ENCODE measurements at regions not wholly inside any gene's neighbourhood (a gene's known extent, or its start where the extent isn't known, plus 50 kb on each side); places are given as distances from the start of the nearest gene placed in this dataset.
"Not testable (repeated sequence)": the region's sequence is repeated elsewhere in the genome, so short reads cannot be mapped to it uniquely, and the experiment has no call there.

DNA sequence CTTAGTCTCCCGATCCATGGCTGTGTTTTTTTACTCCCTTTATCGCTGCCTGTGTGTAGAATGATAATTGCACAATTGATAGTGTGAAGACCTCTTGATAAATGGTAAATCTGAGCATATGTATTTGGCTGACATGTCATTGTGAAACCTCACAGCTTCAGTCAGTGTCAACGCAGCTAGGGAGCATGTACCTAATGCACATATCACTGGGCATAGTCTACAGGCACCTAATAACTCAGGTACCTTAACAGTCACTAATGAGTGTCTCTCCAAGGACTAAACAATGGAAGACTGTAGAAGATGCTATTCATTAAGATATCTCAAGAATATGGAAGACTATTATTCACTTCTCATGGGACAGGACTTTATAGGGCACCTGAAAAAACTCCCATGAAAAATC is 101.0 kb upstream of the PTPN20 start:
- DNase-seq, result not testable (repeated sequence)

DNA sequence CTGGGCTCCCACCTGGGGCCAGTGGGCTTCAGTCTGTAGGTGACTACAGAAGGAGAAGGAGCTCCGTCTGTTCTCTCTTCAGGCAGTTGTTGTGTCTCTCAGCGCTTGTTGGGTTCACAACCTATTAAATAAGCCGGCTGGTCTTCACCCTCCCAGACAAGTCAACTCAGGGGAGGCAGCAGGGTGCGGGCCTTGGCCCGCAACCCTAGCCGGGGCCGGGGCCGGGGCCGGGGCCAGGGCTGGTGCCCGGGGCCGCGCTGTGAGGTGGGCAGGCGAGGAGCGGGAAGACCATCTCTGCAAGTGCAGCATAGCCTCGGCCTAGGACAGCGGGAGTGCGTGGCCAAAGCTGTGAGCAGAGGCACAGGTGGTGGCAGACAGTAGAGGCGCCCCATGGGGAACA is 95.1 kb upstream of the PTPN20 start:
- not testable (repeated sequence) for DNase-seq

DNA sequence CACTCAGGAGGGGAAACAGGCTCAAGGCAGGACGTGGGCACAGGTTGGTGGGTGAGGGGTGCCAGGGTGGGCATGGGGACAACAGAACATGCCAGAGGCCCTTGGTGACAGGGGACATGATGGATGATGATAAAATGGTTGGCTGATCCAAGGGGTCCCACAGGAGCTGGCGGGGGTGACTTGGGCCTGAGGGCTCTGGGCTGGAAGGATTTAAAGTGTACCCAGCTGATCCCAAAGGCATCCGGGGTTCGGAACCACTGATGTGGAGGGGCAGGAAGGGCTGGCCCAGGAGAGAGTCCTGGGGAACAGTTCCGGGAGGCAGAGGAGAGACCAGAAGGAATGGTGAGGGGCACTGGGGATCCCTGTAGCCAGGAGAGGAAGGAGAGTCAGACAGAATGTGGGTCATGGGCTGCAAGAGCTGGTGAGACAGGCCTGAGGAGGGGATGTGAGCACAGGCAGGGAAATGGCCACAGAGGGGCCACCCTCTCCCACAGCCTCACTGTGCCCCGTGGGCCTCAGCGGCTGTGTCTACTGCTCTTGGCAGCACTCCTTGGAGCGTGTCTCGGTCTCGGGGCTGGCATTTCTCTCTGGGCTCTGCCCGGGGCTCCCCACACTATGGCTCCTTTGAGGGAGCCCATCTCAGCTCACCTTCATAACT is 70.7 kb upstream of the PTPN20 start:
- not testable (repeated sequence) for DNase-seq

DNA sequence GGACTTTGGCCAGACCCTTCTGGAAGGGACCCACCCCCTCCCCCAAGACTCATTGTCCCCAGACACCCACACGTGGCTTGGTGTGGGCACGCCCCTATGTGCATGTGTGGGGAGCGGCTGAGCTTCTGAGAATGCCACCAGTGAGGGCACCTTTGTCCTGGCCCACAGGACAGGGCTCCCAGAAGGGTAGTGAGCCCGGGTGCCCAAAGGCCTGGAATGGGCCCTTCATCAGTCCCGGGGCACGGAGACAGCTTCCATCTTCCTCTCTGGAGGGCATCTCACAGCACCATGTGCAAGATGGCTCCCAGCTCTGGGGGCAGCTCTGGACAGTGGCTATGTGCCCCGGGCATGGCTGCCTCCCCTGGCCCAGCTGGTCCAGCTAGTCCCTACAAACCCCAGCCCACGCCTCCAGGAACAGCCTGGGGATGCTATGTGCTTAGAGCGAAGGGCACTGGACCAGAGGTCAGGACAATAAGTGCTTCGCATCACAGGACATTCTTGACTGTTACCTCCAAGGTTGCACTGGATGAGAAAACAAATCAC is 70.1 kb upstream of the PTPN20 start:
- not testable (repeated sequence) for DNase-seq

DNA sequence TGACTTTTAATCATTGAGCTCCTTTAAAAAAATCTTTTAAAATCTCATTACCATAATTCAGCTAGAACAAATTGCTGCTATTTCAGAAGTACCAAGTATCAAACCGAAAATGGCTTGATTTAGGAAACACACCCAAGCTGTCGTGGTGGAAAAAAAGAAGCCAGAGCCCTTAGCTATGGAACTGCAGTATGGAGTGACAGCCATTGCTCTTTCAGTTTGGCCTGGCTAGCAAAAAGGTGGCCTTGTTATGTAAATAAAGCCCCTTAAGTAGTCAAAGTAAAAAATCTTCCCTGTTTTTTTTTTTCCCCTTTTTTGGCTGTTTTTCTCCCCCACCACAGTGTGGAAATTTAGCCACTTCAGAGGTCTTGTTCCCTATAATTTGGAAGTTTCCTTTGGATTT is 66.0 kb upstream of the PTPN20 start:
- not testable (repeated sequence) for DNase-seq

DNA sequence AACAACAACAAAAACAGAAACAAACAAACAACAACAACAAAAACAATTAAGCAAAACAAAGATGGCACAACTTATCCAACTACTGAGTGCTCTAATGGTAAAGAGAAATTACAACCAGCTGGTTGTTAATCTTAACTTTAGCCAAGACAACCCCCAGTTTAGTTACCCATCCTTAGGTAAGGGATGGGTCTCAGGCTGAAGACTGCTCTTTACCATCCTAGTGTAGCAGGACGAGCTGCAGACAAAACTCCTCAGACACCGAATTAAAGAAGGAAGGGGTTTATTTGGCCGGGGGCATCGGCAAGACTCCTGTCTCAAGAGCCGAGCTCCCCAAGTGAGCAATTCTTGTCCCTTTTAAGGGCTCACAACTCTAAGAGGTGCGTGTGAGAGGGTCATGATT is 65.6 kb upstream of the PTPN20 start:
- not testable (repeated sequence) for DNase-seq

DNA sequence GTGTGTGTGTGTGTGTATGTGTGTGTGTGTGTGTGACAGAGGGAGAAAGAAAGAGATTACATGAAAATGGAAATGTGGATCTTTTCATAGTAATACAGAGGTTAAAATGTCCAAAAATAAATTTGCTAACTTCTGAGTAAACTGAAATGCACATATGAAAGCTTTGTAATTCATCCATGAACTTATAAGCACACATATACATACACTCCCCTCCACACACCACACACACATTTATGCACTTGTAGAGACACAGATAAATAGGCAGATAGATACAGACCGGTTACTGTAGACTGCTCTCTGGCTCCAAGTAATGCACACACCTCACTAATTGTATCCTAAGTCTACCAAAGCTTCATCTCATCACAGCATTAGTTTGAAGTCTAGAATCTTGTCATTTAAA is 50.5 kb upstream of the PTPN20 start:
- not testable (repeated sequence) for DNase-seq
